ENCODE measurements at regions not wholly inside any gene's neighbourhood (a gene's known extent, or its start where the extent isn't known, plus 50 kb on each side); places are given as distances from the start of the nearest gene placed in this dataset.

DNA sequence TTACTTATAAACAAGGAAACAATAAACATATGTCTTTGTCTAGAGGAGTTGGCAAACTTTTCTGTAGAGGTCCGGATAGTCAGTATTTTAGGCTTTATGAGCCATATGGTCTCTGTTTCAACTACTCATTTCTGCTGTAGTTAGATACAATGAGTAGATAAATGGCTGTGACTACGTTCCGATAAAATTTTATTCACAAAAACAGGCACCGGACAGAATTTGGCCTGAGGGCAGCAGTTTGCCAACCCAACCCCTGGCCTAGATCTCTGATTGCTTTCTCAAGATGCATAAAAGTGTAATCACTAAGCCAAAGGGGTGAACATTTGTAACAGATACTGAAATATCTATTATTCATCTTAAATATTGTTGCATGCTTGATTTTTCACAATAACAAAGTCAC lies 123.1 kb upstream of the ESRRG start:
- H3K4me3 ChIP-seq, result no peak overlapping the region
- peaks cover 3 to 27% of the 10 kb centered on the region in 2 donors for H3K4me1 ChIP-seq (replicated peaks in 1 of 2)
- no peak for ATAC-seq (replicated peaks in 6 of 8)
- WGBS, 10 experiments, result 11 to 100% (median 92%) methylated on average over 1 to 4 of the region's 4 CpGs; no CpG with 5 or more reads in 1 of the 10 experiments
- in situ Hi-C loops (cut with MboI; ENCODE audit: low pct_unique_long_range_greater_than_20kb in 2 of 9, low sequenced_read_pairs in 9 of 9, unreplicated experiment in 9 of 9), result no loop called here
- no peak overlapping the region for H3K27ac ChIP-seq

DNA sequence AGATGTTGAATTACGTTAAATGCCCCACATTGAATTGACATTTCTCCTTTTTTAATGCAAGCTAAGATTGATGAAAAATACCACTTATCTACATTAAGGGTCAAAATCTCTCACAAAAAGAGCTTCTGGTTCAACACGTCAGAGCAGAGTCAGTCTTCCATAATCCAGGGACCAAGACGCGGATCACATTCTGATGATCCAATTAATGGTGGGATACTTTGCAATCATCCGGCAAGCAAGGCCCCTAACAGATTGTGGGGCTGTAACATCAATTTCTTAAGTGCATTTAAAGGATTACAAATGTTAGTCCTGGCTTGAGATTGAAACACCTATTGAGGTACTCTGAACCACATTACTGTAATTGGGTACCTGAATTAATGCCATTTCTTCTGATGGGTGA lies 120.2 kb upstream of the ESRRG start:
- Histone ChIP-seq H3K4me1 (replicated peaks in 1 of 2) (peaks cover 3 to 24% of the 10 kb centered on the region in 2 donors), H3K27ac (no peak overlapping the region), H3K4me3 (no peak overlapping the region)
- in situ Hi-C loops (cut with MboI; ENCODE audit: low pct_unique_long_range_greater_than_20kb in 2 of 9, low sequenced_read_pairs in 9 of 9, unreplicated experiment in 9 of 9), result no loop called here
- peak in 5 of 8 experiments; percentile 53 to 93 (median 78) for ATAC-seq (replicated peaks in 6 of 8)
- WGBS, 10 experiments, result 60 to 93% (median 86%) methylated on average over 2 to 5 of the region's 5 CpGs; no CpG with 5 or more reads in 2 of the 10 experiments

DNA sequence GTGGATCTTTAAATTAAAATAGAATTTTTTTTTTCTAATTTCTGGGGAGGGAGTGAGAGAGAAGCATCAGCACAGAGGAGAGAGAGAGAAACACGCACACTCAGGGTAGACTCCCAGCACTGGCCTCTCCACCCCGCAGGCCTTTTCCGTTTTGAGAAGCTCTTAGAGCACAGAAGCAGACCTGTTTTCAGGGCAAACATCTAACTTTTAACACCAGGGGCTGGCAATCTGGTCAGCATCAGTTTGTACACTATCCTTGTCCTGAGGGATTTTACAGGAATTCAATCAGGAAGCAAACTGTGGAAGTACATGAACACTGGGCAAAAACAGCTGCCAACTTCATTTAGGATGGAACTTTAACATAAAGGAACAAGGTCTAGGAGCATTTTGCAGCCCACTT lies 117.9 kb upstream of the ESRRG start:
- Histone ChIP-seq H3K27ac (no peak overlapping the region), H3K4me3 (no peak overlapping the region), H3K4me1 (replicated peaks in 1 of 2) (peaks cover 0 to 9% of the 10 kb centered on the region in 2 donors)
- in situ Hi-C loops (cut with MboI; ENCODE audit: low pct_unique_long_range_greater_than_20kb in 2 of 9, low sequenced_read_pairs in 9 of 9, unreplicated experiment in 9 of 9), result no loop called here
- 30 to 100% (median 94%) methylated on average over 1 to 3 of the region's 3 CpGs; no CpG with 5 or more reads in 3 of the 10 experiments for WGBS, 10 experiments
- ATAC-seq (replicated peaks in 6 of 8), result no peak

DNA sequence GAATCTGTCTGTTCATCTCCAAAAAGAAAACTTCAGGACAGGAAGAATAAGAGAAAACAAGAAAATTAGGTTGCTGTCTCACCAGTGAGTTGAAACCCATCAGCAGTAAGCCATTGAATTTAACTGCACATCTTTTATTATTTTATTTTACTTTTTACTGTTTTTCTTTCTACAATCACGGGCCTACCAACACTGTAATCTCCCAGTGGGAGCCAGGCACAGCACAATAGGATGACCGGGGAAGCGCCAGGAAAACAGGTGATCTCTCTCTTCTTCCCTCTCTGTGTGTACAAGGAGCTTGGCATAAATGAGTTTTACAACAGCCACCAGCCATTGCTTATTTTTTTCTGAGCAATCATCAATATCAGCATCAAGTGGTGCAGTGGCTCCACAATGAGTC lies 113.1 kb upstream of the ESRRG start:
- Histone ChIP-seq H3K4me1 (replicated peaks in 1 of 2) (peaks cover 0 to 11% of the 10 kb centered on the region in 2 donors), H3K27ac (no peak overlapping the region), H3K4me3 (no peak overlapping the region)
- 0 to 77% (median 56%) methylated on average over 1 to 3 of the region's 3 CpGs for WGBS, 10 experiments
- in situ Hi-C loops (cut with MboI; ENCODE audit: low pct_unique_long_range_greater_than_20kb in 2 of 9, low sequenced_read_pairs in 9 of 9, unreplicated experiment in 9 of 9), result loop anchor here in 1 of 9 experiments (10.0 kb wide), 1 partner anchor 58 kb away; no protein-coding TSS in a partner anchor
- no peak for ATAC-seq (replicated peaks in 6 of 8)

DNA sequence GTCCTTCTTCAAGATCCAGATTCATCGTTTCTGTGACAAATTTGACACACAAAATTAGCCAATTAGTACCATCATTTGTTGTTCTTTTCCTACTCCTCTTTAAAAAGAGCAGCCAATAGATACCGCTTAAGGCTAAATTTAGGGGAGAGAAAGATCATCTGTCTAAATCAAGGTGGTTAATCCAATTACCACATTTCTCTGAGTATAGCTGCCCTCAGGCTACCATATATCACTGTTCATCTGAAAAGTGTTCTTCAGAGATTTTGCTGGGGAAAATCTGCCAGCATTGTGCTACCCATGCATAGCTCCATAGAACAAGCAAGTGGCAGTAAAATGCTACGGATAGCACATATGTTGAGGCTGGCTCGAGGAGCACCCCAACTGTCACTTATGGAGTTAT lies 110.3 kb upstream of the ESRRG start:
- Histone ChIP-seq H3K27ac (no peak overlapping the region), H3K4me3 (no peak overlapping the region), H3K4me1 (replicated peaks in 1 of 2) (peaks cover 7 to 23% of the 10 kb centered on the region in 2 donors)
- no peak for ATAC-seq (replicated peaks in 6 of 8)
- in situ Hi-C loops (cut with MboI; ENCODE audit: low pct_unique_long_range_greater_than_20kb in 2 of 9, low sequenced_read_pairs in 9 of 9, unreplicated experiment in 9 of 9), result loop anchor here in 1 of 9 experiments (10.0 kb wide), 1 partner anchor 61 kb away; no protein-coding TSS in a partner anchor
- WGBS, 10 experiments, result 27 to 94% (median 85%) methylated on average over 1 to 4 of the region's 4 CpGs

DNA sequence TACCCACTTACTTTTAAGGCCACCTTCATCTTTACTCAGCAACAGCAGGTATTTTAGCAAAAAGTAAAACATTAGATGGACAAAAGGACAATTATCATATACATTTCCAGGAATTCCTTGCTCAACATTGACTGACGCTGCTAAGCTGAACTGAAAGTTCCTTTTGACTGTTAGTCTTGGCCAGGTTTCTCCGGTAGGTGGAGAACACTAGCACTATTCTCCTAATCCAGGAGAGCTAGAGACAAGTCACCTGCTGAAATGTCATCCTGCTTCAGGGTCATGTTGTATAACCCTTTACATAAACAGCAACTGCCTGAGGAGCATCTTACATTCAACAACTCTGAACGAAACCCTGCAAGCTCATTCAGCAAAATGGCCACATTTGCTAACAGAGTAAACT lies 109.0 kb upstream of the ESRRG start:
- in situ Hi-C loops (cut with MboI; ENCODE audit: low pct_unique_long_range_greater_than_20kb in 2 of 9, low sequenced_read_pairs in 9 of 9, unreplicated experiment in 9 of 9), result loop anchor here in 1 of 9 experiments (10.0 kb wide), 1 partner anchor 63 kb away; no protein-coding TSS in a partner anchor
- Histone ChIP-seq H3K4me3 (no peak overlapping the region), H3K4me1 (replicated peaks in 1 of 2) (peaks cover 7 to 31% of the 10 kb centered on the region in 2 donors), H3K27ac (no peak overlapping the region)
- ATAC-seq (replicated peaks in 6 of 8), result no peak
- 47 to 100% (median 90%) methylated on average over 1 to 3 of the region's 3 CpGs for WGBS, 10 experiments

DNA sequence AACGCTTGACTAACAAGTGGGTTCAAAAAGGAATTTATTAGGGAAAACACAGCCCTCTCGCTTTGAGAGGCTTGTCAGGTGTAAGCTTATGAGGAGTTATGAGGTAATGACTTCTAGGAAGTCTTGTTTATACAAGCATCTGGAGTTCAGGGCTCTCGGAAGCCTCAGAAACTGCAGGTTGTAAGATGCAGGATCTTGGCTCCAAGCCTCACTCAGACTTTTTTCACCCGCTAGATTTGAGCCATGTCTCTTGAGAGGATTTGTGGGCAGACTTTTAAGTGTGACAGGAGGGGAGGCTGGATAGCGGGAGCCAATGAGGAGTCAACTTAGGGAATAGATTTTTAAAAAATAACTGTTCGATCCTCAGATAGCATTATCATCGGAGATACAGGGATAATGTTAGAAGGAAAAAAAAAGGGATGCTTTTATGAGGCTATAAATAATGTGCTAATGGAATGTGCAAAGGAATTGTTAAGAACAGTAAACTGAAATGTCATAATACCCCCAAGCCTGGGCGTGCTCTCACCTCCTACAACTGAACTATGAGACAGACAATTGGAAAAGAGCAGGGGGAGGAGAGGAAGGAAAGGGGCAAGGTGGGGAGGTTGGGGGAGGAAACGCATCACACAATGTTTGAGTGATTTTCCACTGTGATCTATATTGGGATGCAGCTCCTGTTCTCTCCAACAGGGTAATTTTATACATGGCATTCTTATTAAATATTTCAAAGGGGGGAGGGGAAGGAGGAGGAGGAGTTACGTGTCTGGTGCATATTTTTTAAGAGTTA lies 107.4 kb upstream of the ESRRG start:
- WGBS, 10 experiments, result 0 to 100% (median 74%) methylated on average over 1 to 9 of the region's 10 CpGs
- ATAC-seq (replicated peaks in 6 of 8), result peak in 7 of 8 experiments; percentile 63 to 82 (median 76)
- peaks cover 7 to 37% of the 10 kb centered on the region in 2 donors for H3K4me1 ChIP-seq (replicated peaks in 1 of 2)
- in situ Hi-C loops (cut with MboI; ENCODE audit: low pct_unique_long_range_greater_than_20kb in 2 of 9, low sequenced_read_pairs in 9 of 9, unreplicated experiment in 9 of 9), result loop anchor here in 1 of 9 experiments (10.0 kb wide), 1 partner anchor 64 kb away; no protein-coding TSS in a partner anchor
- no peak overlapping the region for H3K27ac ChIP-seq
- no peak overlapping the region for H3K4me3 ChIP-seq

DNA sequence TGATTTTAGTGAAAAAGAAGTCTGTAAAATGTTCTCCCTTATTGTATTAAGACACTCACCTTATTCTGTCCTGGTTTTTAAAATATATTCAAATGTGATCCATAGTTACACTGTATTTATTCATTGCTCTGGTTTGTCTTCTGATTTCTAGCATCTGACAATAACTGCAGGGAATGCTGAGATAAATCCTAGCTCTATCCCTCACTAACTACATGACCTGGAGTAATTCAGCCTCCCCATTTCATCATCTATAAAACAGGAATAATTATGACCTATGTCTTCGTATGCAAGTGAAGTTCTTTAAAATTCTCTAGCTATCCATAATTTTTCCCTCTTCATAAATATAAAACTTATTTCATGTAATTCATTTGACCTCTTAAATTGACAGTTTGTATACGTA lies 104.0 kb upstream of the ESRRG start:
- Histone ChIP-seq H3K27ac (no peak overlapping the region), H3K4me3 (no peak overlapping the region), H3K4me1 (replicated peaks in 1 of 2) (peaks cover 7 to 36% of the 10 kb centered on the region in 2 donors)
- 33 to 95% (median 85%) methylated on average over 1 to 2 of the region's 2 CpGs for WGBS, 10 experiments
- peak in 3 of 8 experiments; percentile 28 to 63 (median 51) for ATAC-seq (replicated peaks in 6 of 8)
- in situ Hi-C loops (cut with MboI; ENCODE audit: low pct_unique_long_range_greater_than_20kb in 2 of 9, low sequenced_read_pairs in 9 of 9, unreplicated experiment in 9 of 9), result no loop called here

DNA sequence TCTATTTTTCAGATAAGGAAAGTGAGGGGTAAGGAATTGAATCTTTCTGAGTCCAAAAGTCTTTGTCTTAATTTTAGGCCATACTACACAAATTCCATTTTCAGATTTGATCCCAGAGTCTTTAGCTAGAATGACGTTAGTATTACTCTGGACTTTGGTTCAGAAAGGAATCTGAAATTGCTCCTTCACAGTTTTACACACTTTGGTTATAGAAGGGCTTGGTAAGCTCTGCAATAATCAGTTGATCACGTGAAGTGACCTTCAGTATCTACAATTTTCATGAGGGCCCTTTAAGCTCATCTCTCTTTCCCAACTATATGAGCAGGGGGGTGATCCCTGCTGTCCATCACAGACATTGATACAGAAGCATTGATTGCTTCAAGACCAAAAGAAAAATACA lies 103.4 kb upstream of the ESRRG start:
- H3K27ac ChIP-seq, result no peak overlapping the region
- WGBS, 10 experiments, result 7 to 100% (median 83%) methylated on average over 1 to 2 of the region's 2 CpGs
- peaks cover 7 to 30% of the 10 kb centered on the region in 2 donors for H3K4me1 ChIP-seq (replicated peaks in 1 of 2)
- H3K4me3 ChIP-seq, result no peak overlapping the region
- in situ Hi-C loops (cut with MboI; ENCODE audit: low pct_unique_long_range_greater_than_20kb in 2 of 9, low sequenced_read_pairs in 9 of 9, unreplicated experiment in 9 of 9), result no loop called here
- ATAC-seq (replicated peaks in 6 of 8), result no peak

DNA sequence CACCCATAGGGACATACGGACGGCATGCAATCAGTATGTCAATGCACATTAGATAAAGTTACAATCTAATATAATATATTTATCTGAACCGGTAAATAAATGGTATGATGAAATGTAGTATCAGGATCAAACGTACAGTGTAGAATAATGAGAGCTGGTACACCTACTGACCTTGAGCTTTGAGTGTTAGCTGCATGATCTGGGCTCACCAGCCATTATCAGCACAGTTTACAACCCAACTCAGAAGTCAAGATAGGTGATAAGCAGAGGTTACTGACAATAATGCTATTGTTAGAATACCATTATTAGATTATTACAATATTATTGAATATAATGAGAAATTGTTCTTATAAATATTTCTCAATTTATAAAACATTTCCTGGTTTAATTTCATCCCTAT lies 103.0 kb upstream of the ESRRG start:
- ATAC-seq (replicated peaks in 6 of 8), result no peak
- 73 to 100% (median 96%) methylated on average over 1 to 4 of the region's 4 CpGs; no CpG with 5 or more reads in 2 of the 10 experiments for WGBS, 10 experiments
- Histone ChIP-seq H3K4me1 (replicated peaks in 1 of 2) (peaks cover 7 to 25% of the 10 kb centered on the region in 2 donors), H3K4me3 (no peak overlapping the region), H3K27ac (no peak overlapping the region)
- in situ Hi-C loops (cut with MboI; ENCODE audit: low pct_unique_long_range_greater_than_20kb in 2 of 9, low sequenced_read_pairs in 9 of 9, unreplicated experiment in 9 of 9), result no loop called here

DNA sequence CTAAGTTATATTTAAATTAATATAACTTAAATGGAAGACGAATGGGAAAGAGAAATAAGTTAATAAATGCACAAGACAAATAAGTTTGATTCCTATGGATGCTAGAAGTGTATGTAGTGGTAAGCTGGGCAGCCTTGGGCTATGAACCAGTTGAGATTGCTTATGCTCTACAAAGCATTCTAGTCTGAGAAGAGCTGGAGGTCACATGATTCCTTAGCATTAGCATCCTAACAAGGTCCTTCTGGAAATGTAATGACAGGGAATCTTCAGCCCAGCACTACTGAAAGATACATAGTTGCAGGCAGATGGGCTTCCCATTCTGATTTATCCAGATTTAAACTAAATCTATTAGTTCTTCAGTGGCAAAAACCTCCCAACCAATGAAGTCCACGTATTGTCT lies 102.3 kb upstream of the ESRRG start:
- WGBS, 10 experiments, result 44 to 100% (median 84%) methylated on average over 1 to 2 of the region's 2 CpGs

DNA sequence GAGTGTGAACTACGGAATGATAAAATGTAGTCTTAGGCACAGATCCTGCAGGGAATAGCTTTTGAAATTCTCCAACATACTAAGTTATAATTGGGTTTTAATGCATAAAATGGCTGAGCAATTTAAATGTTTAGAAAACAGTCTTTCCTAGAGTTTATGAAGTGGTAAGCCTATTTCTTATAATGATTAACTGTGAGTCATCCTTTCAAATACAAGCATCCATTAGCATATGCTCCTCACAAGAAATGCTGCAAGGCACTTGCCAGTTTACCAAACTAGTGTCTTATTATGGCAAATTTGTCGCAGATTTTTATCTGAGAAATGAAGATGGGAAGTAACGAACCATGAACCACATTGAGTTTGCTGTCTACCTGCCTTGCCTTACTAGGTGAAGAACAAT lies 101.3 kb upstream of the ESRRG start:
- in situ Hi-C loops (cut with MboI; ENCODE audit: low pct_unique_long_range_greater_than_20kb in 2 of 9, low sequenced_read_pairs in 9 of 9, unreplicated experiment in 9 of 9), result no loop called here
- peak in 3 of 8 experiments; percentile 73 to 87 (median 76) for ATAC-seq (replicated peaks in 6 of 8)
- H3K27ac ChIP-seq, result no peak overlapping the region
- 7 to 100% (median 88%) methylated on average over 2 to 3 of the region's 3 CpGs; no CpG with 5 or more reads in 1 of the 10 experiments for WGBS, 10 experiments
- peaks cover 0 to 14% of the 10 kb centered on the region in 2 donors for H3K4me1 ChIP-seq (replicated peaks in 1 of 2)
- H3K4me3 ChIP-seq, result no peak overlapping the region

More for the DNA sequence above, 102.3 kb upstream of the ESRRG start:
- in situ Hi-C loops (cut with MboI; ENCODE audit: low pct_unique_long_range_greater_than_20kb in 2 of 9, low sequenced_read_pairs in 9 of 9, unreplicated experiment in 9 of 9), result no loop called here
- no peak overlapping the region for H3K4me3 ChIP-seq
- H3K4me1 ChIP-seq (replicated peaks in 1 of 2), result peaks cover 3 to 19% of the 10 kb centered on the region in 2 donors
- no peak overlapping the region for H3K27ac ChIP-seq
- peak in 3 of 8 experiments; percentile 42 to 80 (median 73) for ATAC-seq (replicated peaks in 6 of 8)

DNA sequence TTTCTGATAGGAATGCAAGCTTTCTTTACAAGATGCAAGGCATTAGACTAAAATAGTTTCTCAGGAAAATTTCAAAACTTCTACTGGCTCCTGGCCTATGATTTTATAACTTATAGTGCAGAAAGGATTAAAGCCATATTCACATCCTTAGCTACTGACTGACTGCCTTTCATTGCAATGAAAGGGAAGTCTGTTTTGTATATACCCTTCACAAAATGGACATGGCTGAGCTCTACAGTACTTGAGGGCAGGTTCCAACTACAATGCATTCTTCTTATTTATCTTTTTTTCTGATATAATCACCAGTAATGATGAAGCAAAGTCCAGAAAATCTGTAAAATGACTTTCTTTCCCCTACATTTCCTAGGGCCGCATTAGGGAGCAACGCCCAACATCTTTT lies 100.5 kb upstream of the ESRRG start:
- no peak overlapping the region for H3K4me3 ChIP-seq
- no peak overlapping the region for H3K27ac ChIP-seq
- WGBS, 10 experiments, result 0 to 100% (median 86%) methylated on average over 1 to 2 of the region's 2 CpGs; no CpG with 5 or more reads in 3 of the 10 experiments
- no peak for ATAC-seq (replicated peaks in 6 of 8)
- peaks cover 0 to 14% of the 10 kb centered on the region in 2 donors for H3K4me1 ChIP-seq (replicated peaks in 1 of 2)
- in situ Hi-C loops (cut with MboI; ENCODE audit: low pct_unique_long_range_greater_than_20kb in 2 of 9, low sequenced_read_pairs in 9 of 9, unreplicated experiment in 9 of 9), result no loop called here
